Astrocyte of the cerebellum (primary cell): ENCODE measurements at regions not wholly inside any gene's neighbourhood (a gene's known extent, or its start where the extent isn't known, plus 50 kb on each side); places are given as distances from the start of the nearest gene placed in this dataset.

Source experiments
- DNase-seq: peaks from one replicate; pipeline ENCODE4 v3.0.0-alpha.2; 2011; ENCODE audit warnings: low read depth
- H3K4me3 ChIP-seq: 2 replicates; pipeline ENCODE4 v1.5.1; 2011; ENCODE audit warnings: mild to moderate bottlenecking, low read depth, low read length, moderate library complexity
- in situ Hi-C: cut with HindIII; loops from 2 replicates; pipeline ENCODE4 v1.10.0; 2017; ENCODE audit warnings: low sequenced_read_pairs
- TF ChIP-seq, protein P1 (sequence below): IDR thresholded peaks from 2 replicates; pipeline ENCODE4 v1.5.1; 2012; ENCODE audit warnings: low read length, low read depth, moderate library complexity, mild to moderate bottlenecking; ENCODE audit errors: missing control alignments

- no peak overlapping the region for H3K4me3 ChIP-seq
- TF ChIP-seq, protein P1, sequence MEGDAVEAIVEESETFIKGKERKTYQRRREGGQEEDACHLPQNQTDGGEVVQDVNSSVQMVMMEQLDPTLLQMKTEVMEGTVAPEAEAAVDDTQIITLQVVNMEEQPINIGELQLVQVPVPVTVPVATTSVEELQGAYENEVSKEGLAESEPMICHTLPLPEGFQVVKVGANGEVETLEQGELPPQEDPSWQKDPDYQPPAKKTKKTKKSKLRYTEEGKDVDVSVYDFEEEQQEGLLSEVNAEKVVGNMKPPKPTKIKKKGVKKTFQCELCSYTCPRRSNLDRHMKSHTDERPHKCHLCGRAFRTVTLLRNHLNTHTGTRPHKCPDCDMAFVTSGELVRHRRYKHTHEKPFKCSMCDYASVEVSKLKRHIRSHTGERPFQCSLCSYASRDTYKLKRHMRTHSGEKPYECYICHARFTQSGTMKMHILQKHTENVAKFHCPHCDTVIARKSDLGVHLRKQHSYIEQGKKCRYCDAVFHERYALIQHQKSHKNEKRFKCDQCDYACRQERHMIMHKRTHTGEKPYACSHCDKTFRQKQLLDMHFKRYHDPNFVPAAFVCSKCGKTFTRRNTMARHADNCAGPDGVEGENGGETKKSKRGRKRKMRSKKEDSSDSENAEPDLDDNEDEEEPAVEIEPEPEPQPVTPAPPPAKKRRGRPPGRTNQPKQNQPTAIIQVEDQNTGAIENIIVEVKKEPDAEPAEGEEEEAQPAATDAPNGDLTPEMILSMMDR: no peak
- in situ Hi-C loops: no loop called here
- no peak for DNase-seq
Measured at GRCh38 chr18:73973972-73974371, 173.7 kb downstream of the FBXO15 start.

DNA sequence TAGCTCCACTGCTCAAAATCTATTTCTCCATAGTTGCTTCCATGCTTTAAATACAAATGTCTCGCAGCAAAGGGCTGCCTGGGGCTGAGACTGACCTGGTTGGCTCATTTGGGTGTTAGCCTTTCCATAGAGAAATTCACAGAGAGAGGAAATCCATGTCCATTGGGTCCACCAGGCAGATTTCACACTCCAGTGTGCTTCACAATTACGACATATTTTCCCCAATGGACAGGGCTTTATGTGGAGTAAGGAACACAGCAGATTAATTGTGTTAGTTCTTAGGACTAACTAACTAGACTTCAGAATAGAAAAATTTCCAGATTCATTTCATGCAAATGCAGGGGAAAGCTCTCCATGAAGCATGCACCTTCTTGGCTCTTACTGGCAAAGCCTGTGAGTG lies 180.7 kb downstream of the FBXO15 start:
- no peak overlapping the region for H3K4me3 ChIP-seq
- TF ChIP-seq, protein P1: no peak
- in situ Hi-C loops: no loop called here

DNA sequence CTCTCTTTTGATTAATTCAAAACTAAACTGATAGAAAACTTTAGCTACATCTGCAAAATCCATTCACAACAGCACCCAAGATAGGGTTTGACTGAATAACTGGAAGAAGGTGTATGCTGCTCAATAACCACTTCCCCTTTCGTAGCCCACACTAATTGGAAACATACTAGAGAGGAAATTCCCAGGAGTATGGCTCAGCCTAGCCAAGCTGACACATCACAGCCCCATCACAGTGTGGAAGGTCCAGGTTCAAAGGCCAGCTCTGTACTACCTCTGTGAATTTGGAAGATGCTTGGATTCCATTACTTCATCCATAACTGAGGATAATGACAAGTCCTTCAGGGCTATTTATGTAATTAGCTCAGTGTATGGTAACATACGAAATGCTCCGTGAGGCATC lies 185.4 kb downstream of the FBXO15 start:
- TF ChIP-seq, protein P1: no peak
- no peak overlapping the region for H3K4me3 ChIP-seq
- in situ Hi-C loops: no loop called here
- no peak for DNase-seq

More for the DNA sequence above, 180.7 kb downstream of the FBXO15 start:
- DNase-seq: no peak

DNA sequence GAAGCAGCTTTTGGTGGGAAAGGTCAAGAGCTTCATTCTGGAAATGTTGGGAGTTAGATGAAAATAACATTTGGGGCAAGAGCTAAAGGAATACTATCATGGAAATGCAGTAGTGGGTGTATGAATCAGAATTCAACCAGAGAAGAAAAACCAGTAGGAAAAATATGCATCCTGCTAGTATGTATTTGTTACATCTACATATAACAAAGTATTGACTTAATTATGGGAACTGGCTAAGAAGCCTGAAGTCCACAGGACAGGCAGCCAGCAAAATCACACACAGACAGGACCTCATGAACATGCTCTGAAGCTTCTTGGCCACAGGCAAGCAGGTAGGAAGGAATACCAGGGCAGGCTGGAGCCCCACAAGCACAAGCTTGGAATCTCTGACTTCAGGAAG lies 185.8 kb downstream of the FBXO15 start:
- H3K4me3 ChIP-seq: no peak overlapping the region
- TF ChIP-seq, protein P1: no peak
- DNase-seq: no peak
- in situ Hi-C loops: no loop called here

DNA sequence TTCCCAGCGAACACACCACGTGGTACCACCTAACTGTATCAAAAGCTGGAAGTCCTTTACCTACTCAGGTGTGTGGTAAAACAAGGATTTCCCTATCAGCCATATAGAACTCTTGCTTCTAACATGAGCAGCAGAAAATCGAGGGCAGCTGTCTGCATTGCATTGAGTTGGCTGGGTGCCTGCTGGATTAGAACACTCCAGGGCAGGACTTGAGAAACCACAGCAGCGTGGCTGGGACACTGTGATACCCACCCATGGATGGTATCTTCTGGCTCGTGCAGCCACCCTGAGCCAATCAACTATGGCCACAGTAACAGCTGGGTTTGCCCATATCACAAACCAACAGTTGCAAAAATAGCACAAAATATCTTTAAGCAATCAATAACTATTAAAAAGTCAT lies 188.3 kb downstream of the FBXO15 start:
- TF ChIP-seq, protein P1: no peak
- no peak for DNase-seq
- in situ Hi-C loops: no loop called here
- H3K4me3 ChIP-seq: no peak overlapping the region

DNA sequence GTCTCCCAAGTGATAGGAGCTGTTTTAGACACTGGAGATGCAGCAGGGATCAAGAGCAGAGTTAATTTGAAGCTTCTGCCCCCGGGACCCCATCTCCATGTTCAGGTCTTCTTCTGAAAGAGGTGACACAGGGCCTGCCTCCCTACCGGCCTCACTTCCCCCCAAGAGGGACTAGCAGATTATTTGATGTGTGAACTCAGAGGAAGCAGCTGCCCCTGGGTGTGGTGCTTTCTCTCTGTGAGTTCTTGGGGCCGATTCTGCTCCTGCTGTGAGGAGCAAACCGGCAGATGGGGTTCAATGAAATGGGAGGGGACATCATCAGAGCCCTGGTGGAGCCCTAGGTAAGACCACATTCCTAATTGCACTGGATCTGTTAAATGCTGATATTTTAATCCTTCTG lies 193.4 kb downstream of the FBXO15 start:
- DNase-seq: no peak
- no peak overlapping the region for H3K4me3 ChIP-seq
- in situ Hi-C loops: no loop called here
- TF ChIP-seq, protein P1: no peak

- TF ChIP-seq, protein P1: no peak
- DNase-seq: no peak
- in situ Hi-C loops: no loop called here
- H3K4me3 ChIP-seq: no peak overlapping the region
Measured at GRCh38 chr18:73952296-73952946, 195.2 kb downstream of the FBXO15 start.
